GM21737 (cell line): ENCODE measurements at regions not wholly inside any gene's neighbourhood (a gene's known extent, or its start where the extent isn't known, plus 50 kb on each side); places are given as distances from the start of the nearest gene placed in this dataset.
"Not testable (repeated sequence)": the region's sequence is repeated elsewhere in the genome, so short reads cannot be mapped to it uniquely, and the experiment has no call there.

Experiments used
- ATAC-seq: cut with Tn5 transposase; IDR thresholded peaks from one replicate; pipeline ENCODE4 v1.9.1; 2021; ENCODE audit warnings: mild to moderate bottlenecking, moderate library complexity; ENCODE audit not compliant: unreplicated experiment

DNA sequence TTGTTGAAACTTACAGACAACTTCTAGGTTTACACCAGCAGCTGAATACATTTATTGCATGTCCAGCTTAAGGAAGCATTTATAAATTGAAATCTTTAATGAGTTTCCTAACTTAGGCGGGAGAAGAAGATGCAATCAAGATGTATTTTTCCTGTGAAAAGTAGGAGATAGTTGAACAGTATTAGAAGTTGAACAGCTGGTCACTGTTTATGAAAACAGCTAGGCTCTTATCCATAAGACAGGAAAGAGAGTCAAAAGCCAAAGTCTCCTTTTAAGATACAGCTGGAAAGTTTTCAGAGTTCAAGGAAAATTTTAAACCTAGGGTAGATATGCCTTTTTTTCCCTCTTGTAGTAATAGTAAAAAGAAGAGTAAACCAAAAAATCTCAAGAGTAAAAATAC lies 236.1 kb upstream of the FERD3L start:
- ATAC-seq, result no peak

DNA sequence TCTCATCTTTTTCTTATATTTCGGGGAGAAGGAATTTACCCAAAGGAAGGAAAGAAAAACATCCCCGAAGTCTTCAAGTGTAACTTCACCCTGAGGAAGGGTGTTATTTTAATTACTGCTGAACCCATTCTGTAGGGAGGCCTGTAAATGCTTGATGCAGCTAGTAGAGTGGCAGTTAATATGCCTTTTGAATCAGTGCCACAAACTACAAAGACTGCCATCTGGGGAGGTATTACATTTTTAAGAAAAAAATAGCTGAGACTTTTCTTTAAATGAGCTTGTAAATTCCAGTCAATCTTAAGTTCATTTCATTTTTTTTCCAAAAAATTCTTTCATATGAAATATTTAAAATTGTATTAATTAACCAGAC lies 233.1 kb upstream of the FERD3L start:
- ATAC-seq, result no peak

DNA sequence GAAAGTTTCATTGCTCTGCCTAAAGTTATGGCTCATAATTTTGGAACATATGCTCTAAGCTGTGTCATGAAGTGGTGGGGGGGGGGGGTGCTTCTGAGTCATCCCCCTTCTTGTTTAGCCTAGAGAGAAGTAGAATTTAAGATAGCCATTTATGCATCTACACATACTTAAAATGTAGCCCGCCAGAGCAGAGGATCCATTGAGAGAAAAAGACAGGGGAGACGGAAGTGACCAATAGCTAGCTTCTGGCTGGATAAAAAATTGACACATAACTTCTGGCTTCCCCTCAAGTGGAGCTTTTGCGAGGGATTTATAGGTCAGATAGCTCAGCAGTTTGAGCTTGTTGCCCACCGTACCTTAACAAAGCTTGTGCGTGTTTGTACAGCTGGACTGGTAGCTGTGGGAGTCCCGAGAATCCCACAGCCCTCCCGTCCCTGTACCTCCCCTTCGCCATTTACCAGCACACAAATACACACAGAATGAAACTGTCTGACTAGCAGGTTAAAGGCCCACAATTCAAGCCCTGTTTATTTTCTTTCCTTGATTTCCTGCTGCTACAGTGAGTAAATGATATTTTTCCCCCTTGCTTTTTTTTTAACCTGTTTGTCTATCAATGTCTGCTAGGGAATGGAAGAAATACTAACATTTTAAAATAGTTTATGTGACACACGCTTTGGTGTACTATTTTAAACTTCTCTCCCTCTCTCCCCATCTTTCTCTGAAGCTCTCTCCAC lies 232.6 kb upstream of the FERD3L start:
- no peak for ATAC-seq

DNA sequence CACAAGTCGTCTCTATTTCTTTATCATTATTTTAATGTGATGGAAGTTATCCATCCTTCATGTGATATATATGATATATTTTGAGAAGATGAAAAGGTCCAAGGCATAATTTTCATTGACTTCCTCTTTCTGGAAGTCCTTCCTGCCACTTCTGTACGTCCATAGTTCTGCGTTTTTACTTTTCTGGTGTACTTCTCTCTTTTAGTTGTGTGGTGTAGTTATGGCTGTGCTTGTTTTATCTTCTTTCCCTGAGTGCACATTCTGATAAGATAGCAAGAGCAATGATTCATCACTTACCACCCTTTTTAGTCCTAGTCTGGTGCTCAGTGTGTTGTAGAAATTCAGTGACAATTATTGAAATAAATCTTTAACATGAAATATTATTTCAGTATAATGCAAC lies 231.3 kb upstream of the FERD3L start:
- ATAC-seq, result no peak

DNA sequence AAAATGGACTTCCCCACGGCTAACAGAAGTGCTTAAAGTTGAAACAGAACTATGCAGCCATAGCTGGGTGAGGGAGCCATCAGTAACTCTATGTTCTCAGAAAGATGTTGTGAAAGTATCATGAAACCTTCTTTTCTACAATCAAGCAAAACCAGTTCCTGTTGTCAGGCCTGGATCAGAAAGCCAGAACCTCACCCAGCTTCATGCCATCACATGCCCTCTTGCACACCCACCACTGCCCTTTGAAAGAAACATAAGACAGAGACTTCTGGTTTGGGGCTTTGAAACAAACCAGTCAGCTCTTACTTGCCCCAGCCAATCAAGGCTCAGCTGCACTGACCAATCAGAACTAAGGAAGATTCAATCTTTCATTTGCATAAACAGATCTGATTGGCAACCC lies 230.8 kb upstream of the FERD3L start:
- no peak for ATAC-seq

DNA sequence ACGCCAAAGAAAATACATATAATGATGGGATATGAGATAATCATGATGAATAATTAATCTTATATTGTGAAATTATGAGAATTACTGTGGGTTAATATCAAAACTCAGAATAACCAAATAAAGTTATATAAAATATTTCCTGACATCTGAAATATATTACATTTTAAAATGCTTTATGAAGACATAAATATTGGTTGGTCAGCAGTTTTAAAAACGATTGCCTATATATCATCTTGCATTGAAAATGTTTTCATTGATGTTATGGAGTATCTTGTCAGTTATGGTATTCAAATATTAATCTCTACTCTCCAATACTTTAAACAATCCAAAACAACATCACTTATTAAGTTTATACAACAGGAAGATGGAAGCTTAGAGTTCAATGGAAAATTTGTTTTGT lies 228.1 kb upstream of the FERD3L start:
- ATAC-seq, result no peak

DNA sequence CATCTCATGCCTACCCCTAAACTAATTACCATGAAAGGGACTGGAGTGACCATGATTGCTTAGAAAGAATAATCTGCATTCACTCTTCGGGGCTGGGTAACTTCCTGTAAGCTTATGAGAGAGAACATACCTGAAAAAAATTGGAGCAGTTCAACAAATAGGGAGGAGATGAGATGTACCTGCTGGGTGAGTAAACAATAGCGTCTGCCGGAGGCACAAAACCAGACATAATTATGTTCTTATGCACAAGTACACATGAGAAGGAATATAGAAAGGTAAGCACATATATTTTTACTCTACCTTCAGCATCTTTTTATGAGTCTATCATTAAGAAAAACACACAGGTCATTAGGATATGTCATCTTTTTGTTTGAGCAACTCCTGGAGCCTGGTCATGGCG lies 224.6 kb upstream of the FERD3L start:
- ATAC-seq, result no peak

DNA sequence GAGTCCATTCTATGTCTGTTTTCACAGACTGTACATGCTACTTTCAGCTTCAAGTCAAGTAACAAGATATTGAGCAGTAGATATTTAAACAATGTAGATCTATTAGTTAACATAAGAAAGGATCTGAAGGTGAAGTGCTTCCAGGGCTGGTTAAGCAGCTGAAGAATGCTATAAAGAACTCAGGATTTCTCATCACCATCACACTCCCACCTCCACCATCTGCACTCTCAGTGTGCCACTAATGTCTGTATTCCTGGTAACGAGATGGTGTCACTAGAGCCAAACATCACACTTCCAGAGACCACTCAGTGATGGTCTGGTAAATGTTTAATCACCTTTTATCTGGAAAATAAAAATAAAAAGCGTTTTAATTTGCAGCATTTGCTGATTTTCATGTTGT lies 224.0 kb upstream of the FERD3L start:
- no peak for ATAC-seq

DNA sequence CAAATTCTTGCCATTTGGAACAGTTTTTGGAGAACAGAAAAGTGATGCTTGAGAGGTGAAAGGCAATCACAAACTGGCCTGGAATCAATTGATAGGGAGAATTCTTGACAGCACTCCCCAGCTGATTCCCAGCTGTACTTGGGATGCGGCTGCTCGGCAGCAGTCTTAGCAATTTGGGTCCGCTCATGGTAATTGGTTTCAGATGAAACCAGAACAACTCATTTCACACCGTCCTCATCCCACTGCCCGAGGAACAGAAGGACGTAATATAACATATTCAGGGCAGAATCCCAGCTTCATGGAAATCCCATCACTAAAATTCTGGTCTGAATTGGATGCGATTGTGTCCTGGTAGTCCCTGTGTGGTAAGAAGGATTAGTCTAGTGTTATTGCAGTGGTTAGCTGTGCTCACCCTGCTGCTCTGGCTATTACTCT lies 223.3 kb upstream of the FERD3L start:
- no peak for ATAC-seq

DNA sequence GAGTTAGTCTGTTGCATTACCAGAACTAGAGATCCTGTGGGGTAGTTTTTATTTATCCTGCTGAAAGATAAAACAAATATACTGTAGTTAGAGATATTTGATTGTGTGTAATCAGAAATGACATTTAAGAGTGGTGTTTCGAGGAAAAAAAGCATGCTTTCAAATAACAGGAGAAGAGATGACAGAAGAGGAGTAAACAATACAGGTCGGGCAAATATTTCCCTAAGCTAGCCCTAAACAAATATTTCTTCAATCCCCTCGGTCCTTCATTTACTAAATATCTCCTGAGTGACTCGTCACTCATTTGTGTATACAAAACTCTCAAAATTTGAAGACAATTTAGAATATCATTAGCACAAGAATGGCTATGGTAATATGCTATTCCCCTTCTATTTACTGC lies 219.7 kb upstream of the FERD3L start:
- ATAC-seq, result no peak

DNA sequence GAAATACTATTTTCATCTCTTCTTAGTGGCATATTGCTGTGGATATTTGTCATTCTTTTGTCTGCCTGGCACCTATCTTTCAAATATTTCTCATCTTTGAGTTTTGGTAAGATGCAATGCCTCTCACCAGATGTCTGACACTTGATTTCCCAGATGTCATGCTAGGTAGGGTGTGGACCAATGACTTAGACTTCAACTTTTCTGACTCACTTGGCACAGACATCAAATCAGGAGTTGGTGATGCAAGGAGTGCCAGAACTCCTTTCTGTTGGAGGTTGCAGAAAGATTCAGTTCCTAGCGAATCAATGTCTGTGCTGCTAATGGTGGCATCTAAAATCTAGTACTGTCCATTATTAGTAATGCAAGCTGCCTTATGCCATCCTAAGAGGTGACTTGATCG lies 216.9 kb upstream of the FERD3L start:
- no peak for ATAC-seq

DNA sequence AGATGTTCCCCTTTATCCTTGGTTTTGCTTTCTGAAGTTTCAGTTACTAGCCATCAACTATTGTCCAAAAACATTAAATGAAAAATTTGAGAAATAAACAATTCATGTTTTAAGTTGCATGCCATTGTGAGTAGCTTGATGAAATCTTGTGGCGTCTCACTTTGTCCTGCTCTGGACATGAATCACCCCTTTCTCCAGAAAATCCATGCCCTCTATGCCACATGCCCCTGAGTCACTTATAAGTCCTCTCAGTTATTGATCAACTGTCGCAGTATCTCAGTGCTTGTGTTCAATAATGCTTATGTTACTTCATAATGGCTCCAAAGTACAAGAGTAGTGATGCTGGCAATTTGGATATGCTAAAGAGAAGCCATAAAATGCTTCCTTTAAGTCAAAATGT lies 208.0 kb upstream of the FERD3L start:
- no peak for ATAC-seq

DNA sequence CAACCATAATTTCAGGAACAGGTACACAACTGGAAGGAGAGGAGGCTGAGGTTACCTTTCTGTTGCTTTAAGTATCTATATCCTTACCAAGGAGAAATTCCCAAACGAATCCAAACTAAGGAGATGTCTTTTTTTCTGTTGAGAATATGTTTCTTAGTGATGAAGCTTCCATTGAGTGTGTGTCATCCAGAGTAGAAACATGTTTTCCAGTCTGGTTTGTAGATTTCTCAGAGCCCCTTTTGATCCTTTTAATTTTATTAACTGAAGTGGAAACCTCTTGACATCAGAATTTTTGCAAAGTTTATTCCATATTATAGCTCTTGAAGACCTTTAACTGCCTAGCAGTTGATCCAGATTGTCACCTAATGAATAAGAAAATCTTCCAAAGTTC lies 207.1 kb upstream of the FERD3L start:
- ATAC-seq, result no peak

DNA sequence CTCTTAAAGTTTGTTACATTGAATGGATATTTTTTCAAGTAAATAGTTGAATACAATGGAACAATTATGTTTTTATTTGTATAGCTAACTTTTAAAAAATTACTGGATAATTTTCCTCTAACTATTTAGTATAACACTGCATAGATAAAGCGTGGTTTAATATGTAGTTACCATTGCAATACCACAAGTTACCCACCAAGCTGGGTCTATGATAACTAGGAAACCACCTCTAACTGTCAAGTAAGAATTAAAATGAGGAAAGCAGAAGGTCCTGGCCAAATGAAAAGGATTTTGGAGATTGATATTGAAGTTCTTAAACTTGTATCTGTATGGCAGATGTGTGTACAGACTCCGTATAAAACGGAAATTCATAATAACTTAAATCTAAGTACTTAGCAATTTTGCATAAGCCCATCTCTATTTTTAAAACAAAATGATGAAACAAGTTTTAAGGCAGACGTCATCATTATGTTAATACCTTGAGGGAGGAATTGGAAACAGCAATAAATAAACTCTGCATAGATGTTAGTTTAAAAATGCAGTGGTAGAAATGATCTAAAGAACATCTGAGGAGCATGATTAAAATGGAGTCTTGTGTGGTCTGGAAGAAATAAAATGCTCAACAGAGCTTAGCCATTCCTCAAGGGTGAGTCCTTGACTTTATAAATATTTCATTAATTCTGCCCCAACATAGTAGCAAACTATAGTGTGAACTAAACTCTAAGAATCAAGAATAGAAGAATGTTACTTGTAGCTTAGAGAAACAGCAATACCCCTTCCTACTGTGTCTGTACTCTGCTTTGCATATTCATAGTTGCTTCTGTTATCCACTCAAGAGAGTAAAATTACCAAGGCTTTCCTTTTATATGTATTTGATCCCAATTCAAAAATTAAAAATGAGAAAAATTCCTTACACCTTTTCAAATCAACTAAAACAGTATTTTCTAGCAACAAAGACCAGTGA lies 206.4 kb upstream of the FERD3L start:
- ATAC-seq, result no peak

DNA sequence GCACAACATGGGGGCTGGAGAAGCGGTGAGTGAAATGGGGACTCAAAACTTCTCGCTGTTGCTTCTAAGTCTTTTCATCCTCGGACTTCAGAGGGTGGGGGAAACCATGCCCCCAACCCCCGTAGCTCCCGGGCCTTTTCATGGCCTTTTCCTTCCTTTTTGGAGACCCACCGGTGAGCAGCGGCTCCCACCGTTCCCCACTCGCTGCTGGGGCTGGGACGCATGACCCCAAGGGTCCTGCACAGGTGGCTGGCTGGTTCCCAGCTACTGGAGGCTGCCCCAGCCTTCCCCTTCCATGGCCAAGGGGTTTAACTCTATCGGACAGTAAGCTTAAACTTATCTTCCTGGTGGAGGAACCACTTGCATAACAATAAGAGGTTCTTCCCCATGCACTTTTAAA lies 194.3 kb upstream of the FERD3L start:
- ATAC-seq, result no peak

DNA sequence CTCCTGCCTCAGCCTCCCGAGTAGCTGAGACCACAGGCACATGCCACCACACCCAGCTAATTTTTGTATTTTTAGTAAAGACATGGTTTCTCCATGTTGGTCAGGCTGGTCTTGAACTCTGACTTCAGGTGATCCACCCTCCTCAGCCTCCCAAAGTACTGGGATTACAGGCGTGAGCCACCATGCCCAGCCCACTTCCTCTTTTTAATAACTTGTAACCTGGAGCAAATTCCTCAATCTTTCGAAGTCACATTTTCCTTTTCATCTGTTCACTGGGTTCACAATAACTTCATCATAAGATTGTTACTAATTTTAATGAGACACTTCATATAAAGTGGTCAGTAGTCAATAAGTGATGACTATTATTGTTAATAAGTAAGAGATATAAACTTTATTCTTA lies 193.3 kb upstream of the FERD3L start:
- ATAC-seq, result not testable (repeated sequence)

DNA sequence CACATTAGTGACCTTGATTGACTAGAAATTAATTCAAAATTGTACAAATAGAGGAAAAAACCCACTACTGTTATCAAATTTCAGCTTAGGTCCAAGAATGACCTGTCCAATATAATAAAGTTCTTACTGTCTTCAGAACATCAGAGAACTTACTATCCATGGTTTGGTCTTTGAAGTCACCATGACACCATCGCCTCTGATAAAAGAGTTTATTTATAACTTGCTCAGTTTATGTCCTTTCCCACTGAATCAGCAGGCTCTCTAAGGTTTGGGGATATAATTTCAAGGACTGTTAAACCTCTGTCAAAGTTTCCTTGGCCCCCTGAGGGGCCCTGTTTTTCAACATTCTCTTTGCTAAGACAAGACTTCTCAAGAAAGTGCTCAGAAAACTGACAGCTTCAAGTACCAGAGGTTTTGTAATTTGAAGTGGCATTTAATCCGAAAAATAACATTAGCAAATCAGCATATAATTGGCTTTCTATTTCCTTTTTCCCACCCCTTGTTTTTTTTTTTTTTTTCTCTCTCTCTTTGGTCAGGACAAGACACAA lies 191.7 kb upstream of the FERD3L start:
- no peak for ATAC-seq

DNA sequence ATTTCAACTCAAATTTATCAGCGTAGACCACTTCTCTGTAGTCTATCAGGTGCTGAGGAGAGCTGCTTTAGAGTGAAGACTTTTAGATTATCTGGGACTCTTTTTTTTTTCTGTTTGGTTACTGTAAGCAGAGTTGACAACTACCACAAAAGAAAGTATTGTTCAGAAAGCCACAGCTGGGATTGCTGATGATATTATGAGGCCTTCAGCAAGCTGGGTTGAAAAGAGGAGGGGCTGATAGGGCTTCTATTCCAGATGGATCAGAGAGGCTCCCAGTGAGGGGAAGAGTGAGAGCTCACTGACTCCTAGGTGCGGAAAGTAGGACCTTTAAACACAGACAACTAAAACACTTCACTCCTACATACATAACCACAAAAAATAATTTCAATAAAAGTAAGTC lies 188.5 kb upstream of the FERD3L start:
- no peak for ATAC-seq

DNA sequence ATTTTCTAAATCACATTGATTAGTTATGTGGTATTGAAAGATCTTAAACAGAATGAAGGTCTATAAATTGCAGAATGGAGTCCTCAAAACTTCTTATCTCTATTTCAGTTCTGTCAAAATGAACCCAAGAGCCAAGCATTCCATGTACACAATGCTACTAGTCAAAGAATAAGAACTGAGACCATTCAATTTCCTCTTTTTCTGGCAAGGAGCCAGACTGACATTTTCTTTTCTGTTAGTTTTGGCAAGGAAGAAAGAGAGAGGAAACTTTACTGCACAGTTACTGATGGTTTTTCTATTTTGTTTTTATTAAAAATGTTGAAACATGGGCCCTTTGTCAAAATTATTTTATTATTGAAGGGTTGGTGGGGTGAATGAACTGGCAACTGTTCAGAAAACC lies 181.8 kb upstream of the FERD3L start:
- ATAC-seq, result no peak

DNA sequence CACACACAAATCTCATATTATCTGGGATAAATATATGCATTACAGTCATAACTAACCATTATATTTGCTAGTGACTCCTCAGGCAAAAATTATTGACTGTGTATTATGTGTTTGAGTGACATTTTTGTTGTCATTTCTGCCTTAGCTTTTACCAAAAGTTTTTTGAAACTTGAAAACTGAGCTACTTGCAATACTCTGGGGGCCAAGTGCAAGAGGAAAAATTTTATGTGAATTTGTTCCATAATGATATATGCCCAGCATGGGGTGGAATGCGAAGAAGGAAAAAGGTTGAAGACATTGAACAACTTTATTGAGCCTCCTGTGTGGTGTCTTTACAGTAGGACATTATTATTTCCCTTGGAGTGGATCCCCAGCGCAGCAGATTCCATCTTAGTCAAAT lies 176.8 kb upstream of the FERD3L start:
- ATAC-seq, result no peak

DNA sequence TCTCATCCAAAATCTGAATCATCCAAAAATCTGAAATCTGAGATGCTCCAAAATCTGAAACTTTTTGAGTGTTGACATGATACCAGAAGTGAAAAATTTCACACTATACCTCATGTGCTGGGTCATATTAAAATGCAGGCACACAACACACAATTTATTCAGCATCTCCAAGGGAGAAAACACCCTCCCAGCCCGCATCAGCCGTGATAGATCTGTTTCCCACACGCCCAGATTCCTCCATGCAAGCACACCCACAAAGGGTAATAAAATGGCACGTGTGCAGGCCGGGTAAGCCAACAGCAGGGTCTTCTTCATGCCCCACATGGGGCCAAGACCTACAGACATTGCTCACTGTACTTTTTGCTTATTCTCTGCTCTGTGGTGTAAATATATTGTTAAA lies 173.1 kb upstream of the FERD3L start:
- ATAC-seq, result no peak

DNA sequence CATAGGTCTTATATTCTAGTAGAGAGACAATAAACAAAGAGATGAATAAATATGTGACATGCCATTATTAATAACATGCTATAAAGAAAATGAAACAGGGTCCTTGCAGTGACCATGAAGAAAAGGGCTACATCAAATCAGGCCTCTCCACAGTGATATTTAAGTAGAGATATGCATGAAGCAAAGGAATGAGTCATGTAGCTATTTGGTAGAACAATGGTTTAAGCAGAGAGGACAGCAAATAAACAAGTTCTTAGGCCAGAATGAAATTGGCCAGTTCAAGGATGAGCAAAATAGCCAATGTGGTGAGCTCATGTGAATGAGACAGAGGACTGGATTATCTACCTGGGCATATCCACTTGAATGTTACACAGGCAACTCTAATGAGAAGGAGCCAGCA lies 172.2 kb upstream of the FERD3L start:
- no peak for ATAC-seq
